ENCODE measurements at regions not wholly inside any gene's neighbourhood (a gene's known extent, or its start where the extent isn't known, plus 50 kb on each side); places are given as distances from the start of the nearest gene placed in this dataset.

DNA sequence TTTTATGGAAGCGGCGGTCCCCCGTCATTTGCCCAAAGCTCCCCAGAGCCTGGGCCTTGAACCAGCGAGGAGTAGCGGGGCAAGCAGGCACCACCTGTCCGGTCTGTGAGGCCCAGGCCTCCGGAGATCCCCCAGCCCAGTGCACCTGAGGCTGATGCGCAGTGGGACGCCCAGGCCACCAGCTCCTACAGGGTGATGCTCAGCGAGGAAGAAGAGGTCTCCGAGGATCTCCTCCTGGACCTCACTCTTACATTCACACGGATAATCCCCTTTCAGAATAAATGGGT is 220.2 kb downstream of the NDUFA10 start:
- Histone ChIP-seq H4K20me1 (ENCODE audit: control insufficient read depth, extremely low read depth, insufficient read depth, low read length) (no peaks in the 10 kb centered on the region), H3K36me3 (ENCODE audit: control insufficient read depth in 2 of 2, extremely low read depth in 1 of 2, insufficient read depth in 2 of 2, low read length in 2 of 2) (no peaks in the 10 kb centered on the region), H3K27ac (ENCODE audit: control insufficient read depth, insufficient read depth, low read length) (no peak overlapping the region), H3K9ac (ENCODE audit: control insufficient read depth, extremely low read depth, insufficient read depth, low read length) (no peak overlapping the region), H3K4me1 (ENCODE audit: control insufficient read depth, extremely low read depth, insufficient read depth, low read length) (no peaks in the 10 kb centered on the region), H3K79me2 (ENCODE audit: control insufficient read depth, insufficient read depth, low read length) (no peaks in the 10 kb centered on the region), H3K9me3 (ENCODE audit: control insufficient read depth, low read depth, low read length) (no peaks in the 10 kb centered on the region), H2AFZ (ENCODE audit: control insufficient read depth, low read length) (no peak overlapping the region), H3K4me2 (ENCODE audit: control insufficient read depth, extremely low read depth, insufficient read depth, low read depth, low read length) (no peak overlapping the region), H3K9me1 (ENCODE audit: control insufficient read depth, extremely low read depth, insufficient read depth, low read length) (no peaks in the 10 kb centered on the region), H3K4me3 (ENCODE audit: control insufficient read depth in 2 of 3, extremely low read depth in 1 of 3, insufficient read depth in 2 of 3, low read depth in 1 of 3, low read length in 3 of 3) (no peak overlapping the region), H3K27me3 (ENCODE audit: control insufficient read depth, extremely low read depth, insufficient read depth, low read length) (no peaks in the 10 kb centered on the region)
- no peak for TF ChIP-seq EZH2 (IDR thresholded peaks at IDR 0.05; ENCODE audit: low read length)
- TF ChIP-seq, protein P1, sequence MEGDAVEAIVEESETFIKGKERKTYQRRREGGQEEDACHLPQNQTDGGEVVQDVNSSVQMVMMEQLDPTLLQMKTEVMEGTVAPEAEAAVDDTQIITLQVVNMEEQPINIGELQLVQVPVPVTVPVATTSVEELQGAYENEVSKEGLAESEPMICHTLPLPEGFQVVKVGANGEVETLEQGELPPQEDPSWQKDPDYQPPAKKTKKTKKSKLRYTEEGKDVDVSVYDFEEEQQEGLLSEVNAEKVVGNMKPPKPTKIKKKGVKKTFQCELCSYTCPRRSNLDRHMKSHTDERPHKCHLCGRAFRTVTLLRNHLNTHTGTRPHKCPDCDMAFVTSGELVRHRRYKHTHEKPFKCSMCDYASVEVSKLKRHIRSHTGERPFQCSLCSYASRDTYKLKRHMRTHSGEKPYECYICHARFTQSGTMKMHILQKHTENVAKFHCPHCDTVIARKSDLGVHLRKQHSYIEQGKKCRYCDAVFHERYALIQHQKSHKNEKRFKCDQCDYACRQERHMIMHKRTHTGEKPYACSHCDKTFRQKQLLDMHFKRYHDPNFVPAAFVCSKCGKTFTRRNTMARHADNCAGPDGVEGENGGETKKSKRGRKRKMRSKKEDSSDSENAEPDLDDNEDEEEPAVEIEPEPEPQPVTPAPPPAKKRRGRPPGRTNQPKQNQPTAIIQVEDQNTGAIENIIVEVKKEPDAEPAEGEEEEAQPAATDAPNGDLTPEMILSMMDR (optimal IDR thresholded peaks at IDR 0.05 in 1 of 3, IDR thresholded peaks at IDR 0.05 in 1 of 3, conservative IDR thresholded peaks at IDR 0.05 in 1 of 3; ENCODE audit: extremely low read depth in 1 of 3, insufficient read depth in 2 of 3, low read length in 3 of 3), result no peak
- dilution Hi-C loops (cut with MboI; ENCODE audit: extremely low pct_ligation_motif_present, low sequenced_read_pairs), result no loop called here
- DNase-seq (ENCODE audit: low read depth, low spot score) (no peak), FAIRE-seq (no peak)

- no peak overlapping the region for H3K9ac ChIP-seq (ENCODE audit: control insufficient read depth, extremely low read depth, insufficient read depth, low read length)
- H3K36me3 ChIP-seq (ENCODE audit: control insufficient read depth in 2 of 2, extremely low read depth in 1 of 2, insufficient read depth in 2 of 2, low read length in 2 of 2), result no peaks in the 10 kb centered on the region
- FAIRE-seq, result no peak
- H2AFZ ChIP-seq (ENCODE audit: control insufficient read depth, low read length), result no peak overlapping the region
- no peak overlapping the region for H3K27ac ChIP-seq (ENCODE audit: control insufficient read depth, insufficient read depth, low read length)
- no peaks in the 10 kb centered on the region for H3K4me1 ChIP-seq (ENCODE audit: control insufficient read depth, extremely low read depth, insufficient read depth, low read length)
- H3K27me3 ChIP-seq (ENCODE audit: control insufficient read depth, extremely low read depth, insufficient read depth, low read length), result no peaks in the 10 kb centered on the region
- dilution Hi-C loops (cut with MboI; ENCODE audit: extremely low pct_ligation_motif_present, low sequenced_read_pairs), result no loop called here
- no peak overlapping the region for H3K4me2 ChIP-seq (ENCODE audit: control insufficient read depth, extremely low read depth, insufficient read depth, low read depth, low read length)
- no peaks in the 10 kb centered on the region for H3K79me2 ChIP-seq (ENCODE audit: control insufficient read depth, insufficient read depth, low read length)
- no peaks in the 10 kb centered on the region for H3K9me3 ChIP-seq (ENCODE audit: control insufficient read depth, low read depth, low read length)
- H3K9me1 ChIP-seq (ENCODE audit: control insufficient read depth, extremely low read depth, insufficient read depth, low read length), result no peaks in the 10 kb centered on the region
- H4K20me1 ChIP-seq (ENCODE audit: control insufficient read depth, extremely low read depth, insufficient read depth, low read length), result no peaks in the 10 kb centered on the region
- no peak for DNase-seq (ENCODE audit: low read depth, low spot score)
- TF ChIP-seq EZH2 (IDR thresholded peaks at IDR 0.05; ENCODE audit: low read length), result no peak
- TF ChIP-seq, protein P1 (optimal IDR thresholded peaks at IDR 0.05 in 1 of 3, IDR thresholded peaks at IDR 0.05 in 1 of 3, conservative IDR thresholded peaks at IDR 0.05 in 1 of 3; ENCODE audit: extremely low read depth in 1 of 3, insufficient read depth in 2 of 3, low read length in 3 of 3), result no peak
- no peak overlapping the region for H3K4me3 ChIP-seq (ENCODE audit: control insufficient read depth in 2 of 3, extremely low read depth in 1 of 3, insufficient read depth in 2 of 3, low read depth in 1 of 3, low read length in 3 of 3)
These were observed 220.7 kb downstream of the NDUFA10 start for GRCh38 chr2:239804161-239805042.

Data from keratinocyte (primary cell).